ENCODE measurements at regions not wholly inside any gene's neighbourhood (a gene's known extent, or its start where the extent isn't known, plus 50 kb on each side); places are given as distances from the start of the nearest gene placed in this dataset.

DNA sequence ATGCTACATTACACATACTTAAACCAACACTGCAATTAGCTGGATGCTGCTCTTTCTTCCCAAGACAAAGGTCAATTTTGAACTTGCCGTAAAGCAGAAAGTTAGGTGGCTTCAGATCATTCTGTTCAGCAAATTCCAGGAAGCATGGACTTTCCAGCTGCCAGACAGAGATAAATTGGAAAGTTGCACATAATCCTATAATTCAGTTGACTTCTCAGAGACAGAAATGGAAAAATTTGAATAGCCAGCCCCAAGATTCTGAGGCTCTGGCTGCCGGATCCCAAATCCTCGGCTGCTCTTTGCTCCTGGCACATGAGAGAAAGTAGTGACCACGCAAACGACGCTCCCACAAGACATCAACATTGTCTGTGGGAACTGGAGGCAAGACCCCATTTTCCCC lies 105.0 kb upstream of the VIPR2 start:
- H3K4me1 ChIP-seq = no peaks in the 10 kb centered on the region
- intact Hi-C loops (cut with DNase I) = no loop called here

DNA sequence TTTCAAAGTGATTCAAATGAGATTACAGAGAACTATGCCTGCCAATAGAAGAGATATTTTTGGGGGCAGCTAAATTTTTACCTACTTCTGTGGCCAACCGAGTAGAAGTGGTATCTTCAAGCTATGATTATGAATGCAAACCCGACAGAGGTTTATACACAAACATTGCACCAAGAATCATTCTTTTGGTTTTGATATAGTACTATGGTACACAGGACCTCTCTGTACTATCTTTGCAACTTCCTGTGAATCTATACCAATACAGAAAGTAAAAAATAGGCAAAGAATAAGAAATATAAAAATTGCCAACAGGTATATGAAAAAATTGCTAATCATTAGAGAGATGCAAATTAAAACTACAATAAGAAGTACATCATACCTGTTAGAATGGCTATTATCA lies 103.2 kb upstream of the VIPR2 start:
- no peak overlapping the region for H3K4me3 ChIP-seq
- no peaks in the 10 kb centered on the region for H3K4me1 ChIP-seq
- H3K27ac ChIP-seq = no peak overlapping the region
- no peaks in the 10 kb centered on the region for H3K36me3 ChIP-seq
- no peaks in the 10 kb centered on the region for H3K27me3 ChIP-seq
- TF ChIP-seq, protein P1, sequence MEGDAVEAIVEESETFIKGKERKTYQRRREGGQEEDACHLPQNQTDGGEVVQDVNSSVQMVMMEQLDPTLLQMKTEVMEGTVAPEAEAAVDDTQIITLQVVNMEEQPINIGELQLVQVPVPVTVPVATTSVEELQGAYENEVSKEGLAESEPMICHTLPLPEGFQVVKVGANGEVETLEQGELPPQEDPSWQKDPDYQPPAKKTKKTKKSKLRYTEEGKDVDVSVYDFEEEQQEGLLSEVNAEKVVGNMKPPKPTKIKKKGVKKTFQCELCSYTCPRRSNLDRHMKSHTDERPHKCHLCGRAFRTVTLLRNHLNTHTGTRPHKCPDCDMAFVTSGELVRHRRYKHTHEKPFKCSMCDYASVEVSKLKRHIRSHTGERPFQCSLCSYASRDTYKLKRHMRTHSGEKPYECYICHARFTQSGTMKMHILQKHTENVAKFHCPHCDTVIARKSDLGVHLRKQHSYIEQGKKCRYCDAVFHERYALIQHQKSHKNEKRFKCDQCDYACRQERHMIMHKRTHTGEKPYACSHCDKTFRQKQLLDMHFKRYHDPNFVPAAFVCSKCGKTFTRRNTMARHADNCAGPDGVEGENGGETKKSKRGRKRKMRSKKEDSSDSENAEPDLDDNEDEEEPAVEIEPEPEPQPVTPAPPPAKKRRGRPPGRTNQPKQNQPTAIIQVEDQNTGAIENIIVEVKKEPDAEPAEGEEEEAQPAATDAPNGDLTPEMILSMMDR (IDR thresholded peaks at IDR 0.05) = no peak
- no peaks in the 10 kb centered on the region for H3K9me3 ChIP-seq
- intact Hi-C loops (cut with DNase I) = no loop called here
- no peak for DNase-seq
- H3K9ac ChIP-seq (ENCODE audit: low read depth in 2 of 2, low read length in 2 of 2) = no peak overlapping the region

More for the DNA sequence above, 105.0 kb upstream of the VIPR2 start:
- TF ChIP-seq, protein P1 (IDR thresholded peaks at IDR 0.05) = no peak
- no peak for DNase-seq
- Histone ChIP-seq H3K4me3 (no peak overlapping the region), H3K9ac (ENCODE audit: low read depth in 2 of 2, low read length in 2 of 2) (no peak overlapping the region), H3K27ac (no peak overlapping the region), H3K9me3 (no peaks in the 10 kb centered on the region), H3K36me3 (no peaks in the 10 kb centered on the region), H3K27me3 (no peaks in the 10 kb centered on the region)

DNA sequence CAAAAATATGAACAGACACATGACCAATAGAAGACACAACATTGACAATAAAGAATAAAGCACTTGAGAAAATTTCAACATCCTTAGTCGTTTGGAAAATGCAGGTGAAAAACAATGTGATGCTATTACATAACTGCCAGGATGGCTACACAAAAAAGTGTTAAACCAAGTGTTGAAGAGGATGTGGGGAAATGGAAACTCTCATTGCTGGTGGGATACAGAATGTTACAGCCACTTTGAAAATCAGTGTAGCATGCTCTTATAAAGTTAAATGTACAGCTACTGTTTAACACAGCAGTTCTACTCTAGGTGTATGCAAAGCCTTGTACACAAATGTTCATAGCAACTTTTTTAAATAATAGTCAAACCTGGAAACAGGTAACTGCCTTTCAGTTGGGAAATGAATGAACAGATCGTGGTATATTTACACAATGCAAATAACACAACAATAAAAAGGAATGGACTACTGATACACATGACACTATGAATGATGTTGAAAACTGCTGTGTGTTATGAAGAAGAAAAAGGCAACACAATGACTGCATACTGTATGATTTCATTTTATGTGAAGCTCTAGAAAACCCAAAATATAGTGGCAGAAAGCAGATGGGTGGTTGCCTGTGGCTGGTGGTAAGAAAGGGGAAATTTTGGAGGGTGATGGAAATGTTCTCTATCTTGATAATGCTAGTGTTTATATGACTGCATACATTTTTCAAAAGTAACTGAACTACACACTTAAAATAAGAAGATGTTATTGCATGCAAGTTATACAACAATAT lies 102.2 kb upstream of the VIPR2 start:
- intact Hi-C loops (cut with DNase I) = no loop called here
- TF ChIP-seq, protein P1 (IDR thresholded peaks at IDR 0.05) = no peak
- Histone ChIP-seq H3K4me1 (no peaks in the 10 kb centered on the region), H3K27me3 (no peaks in the 10 kb centered on the region), H3K9me3 (no peaks in the 10 kb centered on the region), H3K27ac (no peak overlapping the region), H3K9ac (ENCODE audit: low read depth in 2 of 2, low read length in 2 of 2) (no peak overlapping the region), H3K36me3 (no peaks in the 10 kb centered on the region), H3K4me3 (no peak overlapping the region)
- DNase-seq = no peak

DNA sequence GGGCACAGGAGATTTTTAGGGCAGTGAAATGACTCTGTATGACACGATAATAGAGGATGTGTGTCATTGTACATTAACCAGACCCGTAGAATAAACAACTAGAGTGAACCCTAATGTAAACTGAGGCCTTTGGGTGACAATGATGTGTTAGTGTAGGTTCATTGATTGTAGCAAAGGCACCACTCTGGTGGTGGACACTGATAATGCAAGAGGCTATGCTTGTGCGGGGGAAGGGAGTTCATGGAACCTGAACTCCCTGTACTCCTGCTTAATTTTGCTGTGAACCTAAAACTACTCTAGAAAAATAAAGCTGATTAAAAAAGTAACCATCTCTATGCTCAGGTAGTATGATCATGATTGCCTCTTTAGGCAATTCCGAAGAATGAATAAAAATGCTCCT lies 96.3 kb upstream of the VIPR2 start:
- H3K4me3 ChIP-seq = no peak overlapping the region
- DNase-seq = no peak
- TF ChIP-seq, protein P1 (IDR thresholded peaks at IDR 0.05) = no peak
- no peak overlapping the region for H3K27ac ChIP-seq
- H3K9ac ChIP-seq (ENCODE audit: low read depth in 2 of 2, low read length in 2 of 2) = no peak overlapping the region
- no peaks in the 10 kb centered on the region for H3K9me3 ChIP-seq
- intact Hi-C loops (cut with DNase I) = no loop called here
- H3K27me3 ChIP-seq = no peaks in the 10 kb centered on the region
- H3K4me1 ChIP-seq = no peaks in the 10 kb centered on the region
- H3K36me3 ChIP-seq = no peaks in the 10 kb centered on the region

DNA sequence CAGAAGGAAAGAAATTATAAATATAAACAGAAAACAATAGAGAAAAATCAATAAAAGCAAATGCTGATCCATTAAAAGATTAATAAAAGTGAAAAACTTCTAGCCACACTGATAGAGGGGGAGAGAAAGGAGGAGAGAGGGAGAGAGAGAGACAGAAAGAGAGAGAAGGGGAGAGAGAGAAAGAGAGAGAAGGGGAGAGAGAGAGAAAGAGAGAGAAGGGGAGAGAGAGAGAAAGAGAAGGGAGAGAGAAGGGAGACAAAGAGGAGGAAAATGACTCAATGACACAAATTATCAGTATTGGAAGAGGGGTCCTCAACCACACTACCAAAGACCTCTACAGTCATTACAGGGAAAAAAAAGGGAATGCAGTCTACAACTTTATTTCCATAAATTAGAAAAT lies 94.4 kb upstream of the VIPR2 start:
- TF ChIP-seq, protein P1 (IDR thresholded peaks at IDR 0.05) = no peak
- intact Hi-C loops (cut with DNase I) = no loop called here
- DNase-seq = no peak

More for the DNA sequence above, 94.4 kb upstream of the VIPR2 start:
- no peaks in the 10 kb centered on the region for H3K27me3 ChIP-seq
- no peak overlapping the region for H3K27ac ChIP-seq
- H3K9me3 ChIP-seq = no peaks in the 10 kb centered on the region
- H3K36me3 ChIP-seq = no peaks in the 10 kb centered on the region
- no peaks in the 10 kb centered on the region for H3K4me1 ChIP-seq
- no peak overlapping the region for H3K4me3 ChIP-seq
- no peak overlapping the region for H3K9ac ChIP-seq (ENCODE audit: low read depth in 2 of 2, low read length in 2 of 2)
